HG03108 (cell line): ENCODE measurements at regions not wholly inside any gene's neighbourhood (a gene's known extent, or its start where the extent isn't known, plus 50 kb on each side); places are given as distances from the start of the nearest gene placed in this dataset.
A peak's percentile ranks its signal among the peaks of the same experiment; 100 is the strongest.

Source experiments
- ATAC-seq: cut with Tn5 transposase; IDR thresholded peaks from one replicate; pipeline ENCODE4 v1.9.1; 2021; ENCODE audit warnings: moderate library complexity; ENCODE audit not compliant: unreplicated experiment

- ATAC-seq, result no peak
Observed at GRCh38 chr16:85545227-85545818, 67.8 kb upstream of the GSE1 start.

- no peak for ATAC-seq
Observed at GRCh38 chr16:85546585-85547447, 66.3 kb upstream of the GSE1 start.

- ATAC-seq, result no peak
Observed at GRCh38 chr16:85548375-85548774, 64.7 kb upstream of the GSE1 start.

GRCh38 chr16:85549766-85550421 is 63.2 kb upstream of the GSE1 start:
- no peak for ATAC-seq

- ATAC-seq, result no peak
Observed at GRCh38 chr16:85550422-85550864, 62.7 kb upstream of the GSE1 start.

GRCh38 chr16:85550953-85551924 is 61.9 kb upstream of the GSE1 start:
- ATAC-seq, result no peak

GRCh38 chr16:85552980-85553435 is 60.1 kb upstream of the GSE1 start:
- ATAC-seq, result no peak

- ATAC-seq, result peak; percentile 3
Observed at GRCh38 chr16:85553436-85554113, 59.5 kb upstream of the GSE1 start.

GRCh38 chr16:85554114-85554888 is 58.8 kb upstream of the GSE1 start:
- ATAC-seq, result peak; percentile 38

- no peak for ATAC-seq
Observed at GRCh38 chr16:85554889-85555718, 58.0 kb upstream of the GSE1 start.

- ATAC-seq, result no peak
Observed at GRCh38 chr16:85555719-85556455, 57.2 kb upstream of the GSE1 start.

- no peak for ATAC-seq
Observed at GRCh38 chr16:85556456-85557082, 56.6 kb upstream of the GSE1 start.

GRCh38 chr16:85557083-85557970 is 55.8 kb upstream of the GSE1 start:
- ATAC-seq, result no peak

GRCh38 chr16:85557971-85558657 is 55.0 kb upstream of the GSE1 start:
- no peak for ATAC-seq

GRCh38 chr16:85560932-85561247 is 52.2 kb upstream of the GSE1 start:
- no peak for ATAC-seq
